ENCODE measurements at regions not wholly inside any gene's neighbourhood (a gene's known extent, or its start where the extent isn't known, plus 50 kb on each side); places are given as distances from the start of the nearest gene placed in this dataset.

DNA sequence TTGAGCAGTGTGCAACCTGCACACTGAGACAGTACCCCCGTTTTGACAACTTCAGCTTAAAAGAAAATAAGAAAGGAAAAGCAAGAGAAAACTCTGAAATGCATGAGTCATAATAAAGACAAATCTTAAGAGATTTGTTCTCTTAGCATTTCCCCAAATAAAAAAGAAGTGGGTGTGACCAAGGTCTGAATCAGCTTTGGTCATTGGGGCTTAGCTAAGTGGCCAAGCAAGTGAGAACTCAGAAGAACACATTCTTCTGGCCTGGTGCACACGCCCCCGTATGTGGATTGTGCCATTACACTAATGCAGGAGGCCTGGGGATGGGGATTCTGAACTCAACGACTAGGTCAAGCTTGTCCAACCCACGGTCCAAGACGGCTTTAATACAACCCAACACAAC, 56.9 kb upstream of the PDZRN3 start:
- no peaks in the 10 kb centered on the region for H3K27me3 ChIP-seq (ENCODE audit: insufficient read depth, low read length)

DNA sequence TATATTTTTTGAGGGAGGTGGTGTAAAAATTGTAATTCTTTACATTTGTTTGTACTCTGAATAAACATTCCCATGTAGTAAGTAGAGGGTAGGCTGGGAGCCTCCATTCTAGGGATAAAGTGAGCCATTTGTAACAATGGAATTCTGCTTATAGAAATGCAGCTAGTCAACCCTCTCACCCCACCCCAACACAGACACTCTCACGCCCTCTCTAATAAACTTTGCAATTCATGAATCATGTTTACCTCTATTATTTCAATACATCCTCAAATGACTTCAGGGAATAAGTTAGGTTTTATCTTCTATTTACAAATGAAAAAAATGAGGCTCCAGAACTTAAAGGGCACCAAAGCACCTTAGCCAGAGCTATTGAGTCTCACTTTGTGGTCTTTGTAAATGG, 56.5 kb upstream of the PDZRN3 start:
- Histone ChIP-seq H3K4me1 (ENCODE audit: insufficient read depth, low read length) (peaks cover under 1% of the 10 kb centered on the region), H3K36me3 (ENCODE audit: insufficient read depth, low read length) (no peaks in the 10 kb centered on the region), H3K9me3 (ENCODE audit: low read length) (no peaks in the 10 kb centered on the region), H3K27me3 (ENCODE audit: insufficient read depth, low read length) (no peaks in the 10 kb centered on the region), H3K4me3 (ENCODE audit: low read length) (no peak overlapping the region), H2AFZ (ENCODE audit: low read depth, low read length) (no peak overlapping the region)

More for the DNA sequence above, 56.9 kb upstream of the PDZRN3 start:
- no peak overlapping the region for H2AFZ ChIP-seq (ENCODE audit: low read depth, low read length)
- no peaks in the 10 kb centered on the region for H3K9me3 ChIP-seq (ENCODE audit: low read length)
- H3K4me1 ChIP-seq (ENCODE audit: insufficient read depth, low read length) = no peaks in the 10 kb centered on the region
- no peak overlapping the region for H3K4me3 ChIP-seq (ENCODE audit: low read length)
- no peaks in the 10 kb centered on the region for H3K36me3 ChIP-seq (ENCODE audit: insufficient read depth, low read length)

DNA sequence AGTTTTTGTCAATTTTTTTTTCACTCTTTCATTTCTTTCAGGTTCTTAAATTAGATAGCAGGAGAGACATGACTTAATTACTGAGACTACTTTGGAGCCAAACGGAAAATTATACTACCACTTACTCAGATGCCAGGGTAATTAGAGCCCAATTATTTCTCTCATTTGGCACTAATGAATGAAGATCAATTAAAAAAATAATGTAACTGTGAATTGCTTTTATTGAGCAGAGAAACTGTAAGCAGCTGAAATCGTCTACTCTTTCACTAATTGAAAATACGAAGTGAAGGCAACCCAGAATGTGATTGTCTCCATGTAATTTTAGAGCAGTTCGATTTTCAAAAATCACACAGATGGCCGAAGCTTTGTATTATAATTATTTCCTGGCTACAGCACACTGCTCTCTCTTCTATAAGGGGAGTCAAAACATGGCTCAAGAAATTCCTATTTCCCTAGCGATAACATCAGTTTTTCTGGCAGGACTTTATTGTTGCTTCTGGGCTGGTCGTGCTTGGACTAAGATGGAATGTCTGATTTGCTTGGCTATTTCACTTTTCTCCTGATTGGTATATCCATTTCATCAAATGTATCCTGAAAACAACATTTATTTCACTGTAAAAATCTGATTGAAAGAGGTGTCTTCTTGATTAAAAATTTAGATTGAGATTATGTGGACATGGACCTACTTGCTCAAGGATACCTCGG, 55.8 kb upstream of the PDZRN3 start:
- Histone ChIP-seq H3K4me1 (ENCODE audit: insufficient read depth, low read length) (peaks cover 7% of the 10 kb centered on the region), H3K9me3 (ENCODE audit: low read length) (no peaks in the 10 kb centered on the region), H3K27me3 (ENCODE audit: insufficient read depth, low read length) (no peaks in the 10 kb centered on the region), H3K36me3 (ENCODE audit: insufficient read depth, low read length) (no peaks in the 10 kb centered on the region), H3K4me3 (ENCODE audit: low read length) (no peak overlapping the region), H2AFZ (ENCODE audit: low read depth, low read length) (no peak overlapping the region)

DNA sequence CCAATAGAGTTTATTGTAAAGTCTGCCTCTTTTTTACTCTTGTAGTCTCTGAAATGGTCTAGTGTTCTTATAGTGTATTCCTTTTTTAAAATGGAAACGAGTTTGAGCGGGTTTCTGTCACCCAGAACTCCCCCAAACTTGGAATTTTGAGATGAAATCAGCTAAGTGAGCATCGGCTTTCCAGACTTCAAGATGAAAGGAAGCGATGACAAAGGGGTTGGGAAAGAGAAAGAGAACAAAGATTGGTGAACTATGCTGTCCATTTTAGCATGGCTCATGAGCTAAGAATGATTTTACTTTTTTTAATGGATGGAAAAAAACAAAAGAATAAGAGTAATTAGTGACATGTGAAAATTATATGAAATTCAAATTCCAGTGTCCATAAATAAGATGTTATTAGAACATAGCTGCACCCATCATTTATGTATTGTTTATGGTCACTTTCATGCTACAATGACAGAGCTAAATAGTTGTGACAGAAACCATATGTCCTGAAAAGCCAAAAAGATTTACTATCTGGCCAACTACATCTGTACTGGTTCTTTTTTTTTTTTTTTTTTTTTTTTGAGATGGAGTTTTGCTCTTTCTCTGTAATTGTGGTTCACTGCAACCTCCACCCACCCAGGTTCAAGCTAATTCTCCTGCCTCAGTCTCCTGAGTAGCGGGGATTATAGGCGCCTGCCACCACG, 52.7 kb upstream of the PDZRN3 start:
- no peaks in the 10 kb centered on the region for H3K9me3 ChIP-seq (ENCODE audit: low read length)
- peaks cover 19% of the 10 kb centered on the region for H3K4me1 ChIP-seq (ENCODE audit: insufficient read depth, low read length)
- H2AFZ ChIP-seq (ENCODE audit: low read depth, low read length) = no peak overlapping the region
- no peaks in the 10 kb centered on the region for H3K36me3 ChIP-seq (ENCODE audit: insufficient read depth, low read length)
- H3K27me3 ChIP-seq (ENCODE audit: insufficient read depth, low read length) = no peaks in the 10 kb centered on the region
- H3K4me3 ChIP-seq (ENCODE audit: low read length) = no peak overlapping the region

All from neuron (in vitro differentiated cells).